Calu3 (cell line): ENCODE measurements at regions not wholly inside any gene's neighbourhood (a gene's known extent, or its start where the extent isn't known, plus 50 kb on each side); places are given as distances from the start of the nearest gene placed in this dataset.
"Not testable (repeated sequence)": the region's sequence is repeated elsewhere in the genome, so short reads cannot be mapped to it uniquely, and the experiment has no call there.

Experiments
- BruUV-seq: library from RNA; stranded (reverse); fragments of 400-500 nt; replicated peaks from 2 replicates; lab custom pipeline; 2021; lab: Mats Ljungman, UMichigan
- CTCF ChIA-PET: fragments of 300-600 bp; sonication (Branson Sonifier 250); formaldehyde crosslinking; loops from one replicate; lab custom pipeline; 2022; ENCODE audit warnings: antibody characterized with exemption; lab: Charles Lee
- DNase-seq: peaks from one replicate; pipeline ENCODE4 v3.0.0; 2022
- H3K27ac Mint-ChIP-seq: one replicate; pipeline ENCODE4 v1.8.0; 2022; ENCODE audit warnings: mixed read lengths; ENCODE audit not compliant: unreplicated experiment
- H3K27me3 Mint-ChIP-seq: one replicate; pipeline ENCODE4 v1.8.0; 2022; ENCODE audit warnings: mixed read lengths; ENCODE audit not compliant: unreplicated experiment
- H3K36me3 Mint-ChIP-seq: one replicate; pipeline ENCODE4 v1.8.0; 2022; ENCODE audit warnings: mild to moderate bottlenecking, moderate library complexity, mixed read lengths; ENCODE audit not compliant: insufficient read depth, unreplicated experiment
- H3K4me1 Mint-ChIP-seq: one replicate; pipeline ENCODE4 v1.8.0; 2022; ENCODE audit warnings: mild to moderate bottlenecking, low read depth, mixed read lengths; ENCODE audit not compliant: unreplicated experiment
- H3K4me3 Mint-ChIP-seq: one replicate; pipeline ENCODE4 v1.8.0; 2022; ENCODE audit warnings: mild to moderate bottlenecking, low read depth, moderate library complexity, mixed read lengths; ENCODE audit not compliant: unreplicated experiment
- H3K9me3 Mint-ChIP-seq: one replicate; pipeline ENCODE4 v1.8.0; 2022; ENCODE audit warnings: low read depth, mixed read lengths; ENCODE audit not compliant: unreplicated experiment
- CTCF ChIP-seq: fragments of 200-600 bp; IDR thresholded peaks from one replicate; pipeline ENCODE4 v1.8.0; 2022; ENCODE audit warnings: antibody characterized with exemption; ENCODE audit not compliant: unreplicated experiment
- intact Hi-C: fragments of 100-400 bp; cut with micrococcal nuclease; formaldehyde crosslinking; loops from one replicate; pipeline ENCODE4 v1.10.0; 2022; ENCODE audit not compliant: unreplicated experiment

DNA sequence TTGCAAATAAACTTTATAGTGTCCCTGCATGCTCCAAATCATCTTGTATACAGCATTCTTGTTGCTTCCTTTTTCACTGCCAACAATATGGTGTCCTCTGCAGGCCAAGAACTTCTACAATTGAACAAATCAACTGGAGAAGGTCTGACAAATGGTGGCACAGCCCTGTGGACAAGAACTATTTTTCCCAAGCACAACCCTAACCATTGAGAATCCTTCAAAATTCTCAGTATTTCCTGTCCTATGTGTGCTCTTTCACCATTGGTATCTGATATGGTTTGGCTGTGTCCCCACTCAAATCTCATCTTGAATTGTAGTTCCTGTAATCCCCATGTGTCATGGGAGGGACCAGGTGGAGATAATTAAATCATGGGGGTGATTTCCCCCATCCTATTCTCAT, 865.1 kb upstream of the ACVR2A start:
- no TSS peak for BruUV-seq
- H3K4me1 Mint-ChIP-seq, result no peaks in the 10 kb centered on the region
- no peaks in the 10 kb centered on the region for H3K36me3 Mint-ChIP-seq
- H3K9me3 Mint-ChIP-seq, result peaks cover 3% of the 10 kb centered on the region
- intact Hi-C loops, result no loop called here
- TF ChIP-seq CTCF, result no peak
- no peak overlapping the region for H3K27ac Mint-ChIP-seq
- DNase-seq, result no peak
- no peaks in the 10 kb centered on the region for H3K27me3 Mint-ChIP-seq
- H3K4me3 Mint-ChIP-seq, result no peak overlapping the region
- CTCF ChIA-PET, result no interaction called here

DNA sequence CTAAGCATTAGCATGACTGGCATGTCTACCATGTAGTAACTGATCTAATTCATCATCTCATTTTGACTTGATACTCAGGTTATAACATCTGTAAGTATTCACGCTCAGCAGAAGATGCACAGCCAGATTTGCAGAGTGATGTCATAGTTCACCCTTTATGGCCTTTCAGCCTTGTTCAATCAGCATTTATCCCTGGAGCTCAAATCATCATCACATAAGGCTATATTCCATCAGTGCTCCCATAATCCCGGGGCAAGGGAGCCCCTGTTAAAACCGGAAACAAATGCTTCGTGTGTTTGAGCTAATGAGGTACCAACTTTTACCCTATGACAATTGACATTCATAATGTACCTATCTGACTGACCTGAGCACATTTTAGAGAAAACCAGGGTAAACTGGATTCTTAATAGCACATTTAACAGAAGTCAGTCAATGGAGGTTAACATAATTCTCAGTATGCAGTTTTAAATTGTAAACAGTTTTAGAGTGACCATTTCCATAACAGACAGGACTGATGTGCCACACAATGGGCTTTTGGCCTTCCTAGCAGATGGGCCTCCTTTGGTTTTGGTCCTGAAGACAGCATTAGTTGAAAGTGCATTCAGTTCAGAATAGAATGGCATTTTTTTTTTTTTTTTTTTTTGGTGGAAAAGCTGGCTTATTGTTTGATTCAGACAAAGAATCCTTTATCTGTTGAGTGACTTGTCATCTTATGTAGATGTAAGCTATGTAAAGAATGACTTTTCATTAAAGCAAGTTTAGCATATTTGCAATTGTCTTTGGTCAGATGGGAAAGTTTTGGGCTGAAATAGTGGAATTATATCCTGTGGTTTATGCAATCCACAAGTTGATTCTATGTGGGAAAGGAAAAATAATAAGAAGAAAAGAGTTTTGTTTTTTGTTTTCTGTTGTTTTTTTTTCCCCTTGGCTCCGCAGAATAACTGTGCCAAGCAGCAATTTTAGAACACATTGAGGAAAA, 866.0 kb upstream of the ACVR2A start:
- DNase-seq, result no peak
- Mint-ChIP-seq H3K27me3 (no peaks in the 10 kb centered on the region), H3K4me3 (no peak overlapping the region), H3K36me3 (no peaks in the 10 kb centered on the region), H3K9me3 (peaks cover 3% of the 10 kb centered on the region), H3K4me1 (no peaks in the 10 kb centered on the region), H3K27ac (no peak overlapping the region)
- no peak for TF ChIP-seq CTCF
- no TSS peak for BruUV-seq
- intact Hi-C loops, result no loop called here
- CTCF ChIA-PET, result interaction anchor here (0.6 kb wide), 1 partner anchor 446 kb away, joined by 3 read pairs; no protein-coding TSS in a partner anchor

DNA sequence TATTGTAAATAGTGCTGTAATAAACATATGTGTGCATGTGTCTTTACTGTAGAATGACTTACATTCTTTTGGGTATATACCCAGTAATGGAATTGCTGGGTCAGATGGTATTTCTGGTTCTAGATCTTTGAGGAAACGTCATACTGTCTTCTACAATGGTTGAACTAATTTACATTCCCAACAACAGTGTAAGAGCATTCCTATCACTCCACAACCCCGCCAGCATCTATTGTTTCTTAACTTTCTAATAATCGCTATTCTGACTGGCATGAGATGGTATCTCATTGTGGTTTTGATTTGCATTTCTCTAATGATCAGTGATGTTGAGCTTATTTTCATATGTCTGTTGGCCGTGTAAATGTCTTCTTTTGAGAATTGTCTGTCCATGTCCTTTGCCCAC, 873.8 kb upstream of the ACVR2A start:
- H3K4me3 Mint-ChIP-seq, H3K9me3 Mint-ChIP-seq, H3K27me3 Mint-ChIP-seq, DNase-seq, CTCF ChIA-PET, BruUV-seq, H3K36me3 Mint-ChIP-seq, H3K27ac Mint-ChIP-seq, H3K4me1 Mint-ChIP-seq, intact Hi-C loops: not testable (repeated sequence)

DNA sequence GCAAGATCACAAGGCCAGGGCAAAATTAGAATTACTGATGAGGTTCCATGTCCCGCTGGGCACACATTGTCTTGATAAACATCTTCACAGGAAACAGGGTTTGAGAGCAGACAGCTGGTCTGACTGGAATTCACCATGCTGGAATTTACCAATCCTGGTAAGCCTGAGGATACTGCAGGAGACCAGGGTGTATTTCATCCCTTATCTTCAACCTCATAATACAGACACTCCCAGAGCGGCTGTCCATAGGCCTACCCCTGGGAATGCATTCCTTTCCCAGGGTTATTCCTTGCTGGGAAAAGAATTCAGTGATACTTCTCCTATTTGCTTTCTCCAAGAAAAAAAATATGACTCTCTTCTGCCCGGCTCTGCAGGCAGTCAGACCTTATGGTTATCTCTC, 875.1 kb upstream of the ACVR2A start:
- BruUV-seq, H3K4me3 Mint-ChIP-seq, H3K4me1 Mint-ChIP-seq, H3K27me3 Mint-ChIP-seq, DNase-seq, H3K9me3 Mint-ChIP-seq, H3K36me3 Mint-ChIP-seq, CTCF ChIA-PET, intact Hi-C loops, H3K27ac Mint-ChIP-seq: not testable (repeated sequence)

GRCh38 chr2:146964494-146964893, 880.3 kb upstream of the ACVR2A start:
- no peaks in the 10 kb centered on the region for H3K36me3 Mint-ChIP-seq
- CTCF ChIA-PET, result no interaction called here
- no peak overlapping the region for H3K27ac Mint-ChIP-seq
- no peak for DNase-seq
- no peak overlapping the region for H3K4me3 Mint-ChIP-seq
- no peak for TF ChIP-seq CTCF
- no TSS peak for BruUV-seq
- H3K9me3 Mint-ChIP-seq, result no peaks in the 10 kb centered on the region
- intact Hi-C loops, result no loop called here
- H3K4me1 Mint-ChIP-seq, result no peaks in the 10 kb centered on the region
- no peaks in the 10 kb centered on the region for H3K27me3 Mint-ChIP-seq
